HG03575 (cell line): ENCODE measurements at regions not wholly inside any gene's neighbourhood (a gene's known extent, or its start where the extent isn't known, plus 50 kb on each side); places are given as distances from the start of the nearest gene placed in this dataset.
"Not testable (repeated sequence)": the region's sequence is repeated elsewhere in the genome, so short reads cannot be mapped to it uniquely, and the experiment has no call there.

ENCODE experiments used
- ATAC-seq: cut with Tn5 transposase; IDR thresholded peaks from one replicate; pipeline ENCODE4 v1.9.1; 2021; ENCODE audit not compliant: unreplicated experiment, insufficient number of reproducible peaks, low FRiP score; ENCODE audit errors: extremely low read depth

GRCh38 chr14:105666991-105667662 lies 140.7 kb downstream of the TMEM121 start:
- not testable (repeated sequence) for ATAC-seq

GRCh38 chr14:105667663-105668020 lies 141.3 kb downstream of the TMEM121 start:
- ATAC-seq = not testable (repeated sequence)

- ATAC-seq = not testable (repeated sequence)
Measured at GRCh38 chr14:105668021-105668420, 141.6 kb downstream of the TMEM121 start.

GRCh38 chr14:105668471-105669230 lies 142.3 kb downstream of the TMEM121 start:
- ATAC-seq = not testable (repeated sequence)

GRCh38 chr14:105669231-105669610 lies 142.8 kb downstream of the TMEM121 start:
- ATAC-seq = not testable (repeated sequence)

- not testable (repeated sequence) for ATAC-seq
Measured at GRCh38 chr14:105669646-105670045, 143.3 kb downstream of the TMEM121 start.

GRCh38 chr14:105672450-105673200 lies 146.2 kb downstream of the TMEM121 start:
- not testable (repeated sequence) for ATAC-seq

- not testable (repeated sequence) for ATAC-seq
Measured at GRCh38 chr14:105675433-105675832, 149.1 kb downstream of the TMEM121 start.

GRCh38 chr14:105675905-105676670 lies 149.7 kb downstream of the TMEM121 start:
- not testable (repeated sequence) for ATAC-seq

- not testable (repeated sequence) for ATAC-seq
Measured at GRCh38 chr14:105678057-105678456, 151.7 kb downstream of the TMEM121 start.

GRCh38 chr14:105678996-105679958 lies 152.9 kb downstream of the TMEM121 start:
- not testable (repeated sequence) for ATAC-seq

GRCh38 chr14:105679959-105680735 lies 153.8 kb downstream of the TMEM121 start:
- not testable (repeated sequence) for ATAC-seq

GRCh38 chr14:105680736-105681098 lies 154.3 kb downstream of the TMEM121 start:
- ATAC-seq = not testable (repeated sequence)

GRCh38 chr14:105681606-105682185 lies 155.3 kb downstream of the TMEM121 start:
- not testable (repeated sequence) for ATAC-seq

- ATAC-seq = not testable (repeated sequence)
Measured at GRCh38 chr14:105682442-105682841, 156.1 kb downstream of the TMEM121 start.

- ATAC-seq = no peak
Measured at GRCh38 chr14:105682956-105683570, 156.7 kb downstream of the TMEM121 start.
